Breast epithelium (tissue), 4 donors: ENCODE measurements at regions not wholly inside any gene's neighbourhood (a gene's known extent, or its start where the extent isn't known, plus 50 kb on each side); places are given as distances from the start of the nearest gene placed in this dataset.
A peak's percentile ranks its signal among the peaks of the same experiment; 100 is the strongest.

Source experiments
- DNase-seq, 2 donors: peaks; one replicate each; pipeline ENCODE4 v3.0.0-alpha.2; 2019; ENCODE audit warnings: low spot score in 2 of 2
- H3K27ac ChIP-seq, 2 donors: fragments of 200-600 bp; sonication (generic) in 1 of 2; one replicate each; pipeline ENCODE4 v1.5.1; 2016 to 2019; ENCODE audit warnings: mild to moderate bottlenecking in 1 of 2
- H3K27me3 ChIP-seq, 2 donors: fragments of 200-600 bp; sonication (generic) in 1 of 2; one replicate each; pipeline versions ENCODE4 v1.5.1 to v1.6.0; 2017 to 2019; ENCODE audit warnings: control low read depth in 1 of 2, mild to moderate bottlenecking in 1 of 2
- H3K36me3 ChIP-seq: fragments of 200-600 bp; one replicate; pipeline ENCODE4 v1.5.1; 2019
- H3K4me1 ChIP-seq, 2 donors: fragments of 200-600 bp; sonication (generic); one replicate each; pipeline ENCODE4 v1.5.1; 2016 to 2019; ENCODE audit warnings: control low read depth in 1 of 2
- H3K4me3 ChIP-seq, 3 donors: fragments of 200-600 bp; sonication (generic); 1 replicate in 2 of 3; 2 replicates in 1 of 3; pipeline ENCODE4 v1.5.1; 2016 to 2019; ENCODE audit warnings: mild to moderate bottlenecking in 3 of 3, moderate library complexity in 2 of 3
- H3K9me3 ChIP-seq, 2 donors: fragments of 200-600 bp; sonication (generic) in 1 of 2; one replicate each; pipeline ENCODE4 v1.5.1; 2016 to 2019; ENCODE audit warnings: control low read depth in 1 of 2
- CTCF ChIP-seq, 3 donors: fragments of 450-650 bp; IDR thresholded peaks; one replicate each; pipeline ENCODE4 v1.5.1; 2016 to 2017; ENCODE audit warnings: antibody characterized with exemption in 3 of 3, mild to moderate bottlenecking in 3 of 3, moderate library complexity in 3 of 3
- POLR2A ChIP-seq: fragments of 450-650 bp; IDR thresholded peaks from one replicate; pipeline ENCODE4 v1.6.1; 2016; ENCODE audit warnings: antibody characterized with exemption, mild to moderate bottlenecking, moderate library complexity
- POLR2AphosphoS5 ChIP-seq, 3 donors: sonication (generic); formaldehyde crosslinking; IDR thresholded peaks; one replicate each; pipeline ENCODE4 v1.6.1; 2017; ENCODE audit warnings: antibody characterized with exemption in 3 of 3
- intact Hi-C: fragments of 100-400 bp; cut with DNase I; formaldehyde crosslinking; loops from one replicate; pipeline ENCODE4 v1.15.1; 2023; ENCODE audit warnings: low total_unique reads

DNA sequence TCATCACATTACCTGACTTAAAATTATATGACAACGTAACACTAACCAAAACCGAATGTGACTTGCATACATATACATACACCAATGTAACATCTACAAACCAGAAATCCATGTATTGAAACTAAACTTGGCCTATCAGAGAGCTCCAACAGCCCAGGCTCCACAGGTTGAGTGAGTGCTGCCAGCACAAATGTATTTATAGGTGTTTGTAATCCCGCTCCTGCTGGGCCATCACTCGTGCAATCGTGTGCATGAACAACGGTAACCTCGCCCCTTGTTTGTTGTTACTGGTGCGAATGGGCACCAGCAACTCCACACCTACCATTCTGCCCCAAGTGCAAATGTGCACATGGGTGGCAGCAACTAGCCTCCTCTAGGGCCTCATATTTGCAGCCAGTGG is 165.7 kb upstream of the XIST start:
- intact Hi-C loops: no loop called here
- H3K27ac ChIP-seq: no peak overlapping the region
- TF ChIP-seq CTCF (IDR thresholded peaks at IDR 0.05) (no peak), POLR2AphosphoS5 (IDR thresholded peaks at IDR 0.05) (no peak), POLR2A (no peak)
- no peaks in the 10 kb centered on the region for H3K27me3 ChIP-seq
- H3K4me1 ChIP-seq: no peaks in the 10 kb centered on the region
- H3K4me3 ChIP-seq: no peak overlapping the region
- no peaks in the 10 kb centered on the region for H3K9me3 ChIP-seq
- no peaks in the 10 kb centered on the region for H3K36me3 ChIP-seq
- no peak for DNase-seq

DNA sequence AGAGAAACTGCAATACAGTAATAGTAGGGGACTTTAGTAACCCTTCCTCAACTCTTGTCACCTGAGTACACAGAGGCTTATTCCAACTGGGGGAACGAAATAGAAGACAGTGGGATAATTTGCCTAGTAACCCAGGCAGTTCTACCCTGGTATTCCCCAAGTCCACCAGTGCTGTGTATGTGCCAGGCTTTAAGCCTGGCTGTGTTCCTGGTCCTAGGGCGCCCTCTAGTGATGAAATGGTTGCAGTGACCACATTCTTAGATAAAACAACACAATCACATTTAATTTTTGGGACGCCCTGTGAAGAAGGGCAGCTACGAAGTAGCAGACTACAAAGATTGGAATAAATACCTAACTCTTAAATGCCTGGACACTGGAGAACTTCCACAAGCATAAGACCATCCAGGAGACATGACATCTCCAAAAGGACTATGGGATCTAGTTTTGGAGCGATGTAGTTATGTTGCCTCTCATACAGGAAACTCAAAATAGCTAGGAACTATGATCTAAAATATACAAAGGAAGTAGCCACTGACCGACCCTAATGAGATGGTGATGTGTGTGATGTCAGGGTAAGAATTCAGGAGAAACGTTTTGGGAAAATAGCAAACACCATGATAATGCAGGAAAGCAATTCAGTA is 163.0 kb upstream of the XIST start:
- TF ChIP-seq POLR2A (no peak), CTCF (IDR thresholded peaks at IDR 0.05) (peak; percentile 53 to 59 (median 58)), POLR2AphosphoS5 (IDR thresholded peaks at IDR 0.05) (no peak)
- intact Hi-C loops: no loop called here
- DNase-seq: peak in 1 of 2 donors; percentile 23
- no peak overlapping the region for H3K4me3 ChIP-seq
- no peaks in the 10 kb centered on the region for H3K36me3 ChIP-seq
- H3K4me1 ChIP-seq: no peaks in the 10 kb centered on the region
- H3K27me3 ChIP-seq: no peaks in the 10 kb centered on the region
- no peaks in the 10 kb centered on the region for H3K9me3 ChIP-seq
- H3K27ac ChIP-seq: no peak overlapping the region

DNA sequence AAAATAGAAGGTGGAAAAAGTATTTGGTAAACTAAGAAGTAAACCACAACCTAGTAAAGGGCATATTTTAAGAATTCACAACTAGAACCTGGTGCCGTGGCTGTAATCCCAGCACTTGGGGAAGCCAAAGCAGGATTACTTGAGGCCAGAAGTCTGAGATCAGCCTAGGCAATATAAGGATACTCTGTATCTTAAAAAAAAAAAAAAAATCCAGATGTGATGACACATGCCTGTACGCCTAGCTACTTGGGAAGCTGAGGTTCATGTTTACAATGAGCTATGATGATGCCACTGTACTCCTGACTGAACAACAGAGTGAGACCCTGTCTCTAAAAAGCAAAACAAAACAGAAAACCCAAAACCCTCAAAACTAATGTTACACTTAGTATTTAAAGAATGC is 156.5 kb upstream of the XIST start:
- no peak for DNase-seq
- no peaks in the 10 kb centered on the region for H3K36me3 ChIP-seq
- H3K9me3 ChIP-seq: no peaks in the 10 kb centered on the region
- TF ChIP-seq POLR2AphosphoS5 (IDR thresholded peaks at IDR 0.05) (no peak), CTCF (IDR thresholded peaks at IDR 0.05) (no peak), POLR2A (no peak)
- H3K4me1 ChIP-seq: no peaks in the 10 kb centered on the region
- H3K27me3 ChIP-seq: no peaks in the 10 kb centered on the region
- intact Hi-C loops: no loop called here
- no peak overlapping the region for H3K27ac ChIP-seq
- no peak overlapping the region for H3K4me3 ChIP-seq

- Histone ChIP-seq H3K27ac (no peak overlapping the region), H3K27me3 (no peaks in the 10 kb centered on the region), H3K4me1 (no peaks in the 10 kb centered on the region), H3K9me3 (peaks cover 0 to 7% of the 10 kb centered on the region in 2 donors), H3K4me3 (no peak overlapping the region), H3K36me3 (no peaks in the 10 kb centered on the region)
- intact Hi-C loops: no loop called here
- DNase-seq: no peak
- TF ChIP-seq CTCF (IDR thresholded peaks at IDR 0.05) (no peak), POLR2AphosphoS5 (IDR thresholded peaks at IDR 0.05) (no peak), POLR2A (no peak)
Measured at GRCh38 chrX:73992019-73992418, 139.5 kb upstream of the XIST start.

DNA sequence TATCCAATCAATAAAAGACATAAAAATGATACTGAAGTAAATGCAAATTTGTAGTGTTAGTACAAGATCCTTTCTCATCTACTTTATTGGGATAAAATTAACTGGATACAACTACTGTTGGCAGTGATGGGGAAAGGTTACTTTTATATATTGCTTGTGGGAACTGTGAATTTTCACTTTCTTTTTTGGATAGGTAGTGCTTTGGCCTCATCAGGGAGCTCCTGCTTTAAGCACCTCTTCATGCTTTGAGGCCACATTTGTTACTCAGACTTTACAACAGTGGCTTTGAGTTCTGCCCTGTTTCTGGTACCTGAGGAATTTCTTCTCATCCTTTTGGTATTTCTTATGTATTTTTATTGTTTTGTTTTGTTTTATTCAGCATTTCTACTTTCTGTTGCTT is 134.7 kb upstream of the XIST start:
- H3K4me1 ChIP-seq: no peaks in the 10 kb centered on the region
- no peaks in the 10 kb centered on the region for H3K36me3 ChIP-seq
- H3K4me3 ChIP-seq: no peak overlapping the region
- intact Hi-C loops: no loop called here
- TF ChIP-seq POLR2A (no peak), CTCF (IDR thresholded peaks at IDR 0.05) (no peak), POLR2AphosphoS5 (IDR thresholded peaks at IDR 0.05) (no peak)
- no peak for DNase-seq
- H3K27ac ChIP-seq: no peak overlapping the region
- H3K27me3 ChIP-seq: no peaks in the 10 kb centered on the region
- H3K9me3 ChIP-seq: no peaks in the 10 kb centered on the region
